SHP77 (cell line): ENCODE measurements at regions not wholly inside any gene's neighbourhood (a gene's known extent, or its start where the extent isn't known, plus 50 kb on each side); places are given as distances from the start of the nearest gene placed in this dataset.

Experiments
- DNase-seq, 2 experiments: peaks; one replicate each; lab custom pipeline; 2025; lab: John Stamatoyannopoulos, UW

- no peak for DNase-seq
Measured at GRCh38 chr6:126905917-126906316, 212.6 kb upstream of the RSPO3 start.

- DNase-seq: no peak
Measured at GRCh38 chr6:126907312-126907711, 211.2 kb upstream of the RSPO3 start.

- DNase-seq: no peak
Measured at GRCh38 chr6:126907996-126908395, 210.5 kb upstream of the RSPO3 start.

GRCh38 chr6:126909493-126909892 lies 209.0 kb upstream of the RSPO3 start:
- DNase-seq: no peak

GRCh38 chr6:126913651-126914050 lies 204.8 kb upstream of the RSPO3 start:
- no peak for DNase-seq

GRCh38 chr6:126914172-126914571 lies 204.3 kb upstream of the RSPO3 start:
- DNase-seq: no peak

- no peak for DNase-seq
Measured at GRCh38 chr6:126914801-126915200, 203.7 kb upstream of the RSPO3 start.

- DNase-seq: no peak
Measured at GRCh38 chr6:126919947-126920346, 198.5 kb upstream of the RSPO3 start.

- no peak for DNase-seq
Measured at GRCh38 chr6:126923807-126924206, 194.7 kb upstream of the RSPO3 start.

- DNase-seq: no peak
Measured at GRCh38 chr6:126926926-126927325, 191.5 kb upstream of the RSPO3 start.

GRCh38 chr6:126927841-126928240 lies 190.6 kb upstream of the RSPO3 start:
- DNase-seq: no peak

GRCh38 chr6:126937426-126937825 lies 181.0 kb upstream of the RSPO3 start:
- DNase-seq: no peak

GRCh38 chr6:126939784-126940183 lies 178.7 kb upstream of the RSPO3 start:
- no peak for DNase-seq

- no peak for DNase-seq
Measured at GRCh38 chr6:126941751-126942150, 176.7 kb upstream of the RSPO3 start.

GRCh38 chr6:126944512-126944911 lies 174.0 kb upstream of the RSPO3 start:
- no peak for DNase-seq

- DNase-seq: no peak
Measured at GRCh38 chr6:126945150-126945685, 173.3 kb upstream of the RSPO3 start.

- no peak for DNase-seq
Measured at GRCh38 chr6:126945812-126946360, 172.6 kb upstream of the RSPO3 start.

- DNase-seq: no peak
Measured at GRCh38 chr6:126947070-126947469, 171.4 kb upstream of the RSPO3 start.

GRCh38 chr6:126949786-126950185 lies 168.7 kb upstream of the RSPO3 start:
- no peak for DNase-seq

GRCh38 chr6:126955621-126956020 lies 162.8 kb upstream of the RSPO3 start:
- DNase-seq: no peak

- DNase-seq: no peak
Measured at GRCh38 chr6:126957721-126958120, 160.8 kb upstream of the RSPO3 start.

GRCh38 chr6:126959765-126960164 lies 158.7 kb upstream of the RSPO3 start:
- no peak for DNase-seq

- peak; percentile 47 to 51 for DNase-seq
Measured at GRCh38 chr6:126963077-126963809, 155.2 kb upstream of the RSPO3 start.
